Keratinocyte (primary cell): ENCODE measurements at regions not wholly inside any gene's neighbourhood (a gene's known extent, or its start where the extent isn't known, plus 50 kb on each side); places are given as distances from the start of the nearest gene placed in this dataset.
"Not testable (repeated sequence)": the region's sequence is repeated elsewhere in the genome, so short reads cannot be mapped to it uniquely, and the experiment has no call there.

Source experiments
- DNase-seq: peaks from one replicate; pipeline ENCODE4 v3.0.0-alpha.2; 2011; ENCODE audit warnings: low read depth, missing footprints, low spot score
- FAIRE-seq: peaks from 2 replicates; lab custom pipeline; 2011; peaks lifted over from hg19 to GRCh38; lab: Jason Lieb, UNC
- H2AFZ ChIP-seq: 2 replicates; pipeline ENCODE4 v1.6.0; 2012; ENCODE audit warnings: low read length, control low read depth, inconsistent platforms; ENCODE audit not compliant: control insufficient read depth
- H3K27ac ChIP-seq: 2 replicates; pipeline ENCODE4 v1.5.1; 2011; ENCODE audit warnings: low read length; ENCODE audit not compliant: control insufficient read depth, insufficient read depth
- H3K27me3 ChIP-seq: 3 replicates; pipeline ENCODE4 v1.6.0; 2011; ENCODE audit warnings: low read length; ENCODE audit not compliant: control insufficient read depth, insufficient read depth; ENCODE audit errors: extremely low read depth
- H3K36me3 ChIP-seq, 2 experiments: 2 replicates in 1 of 2; 3 replicates in 1 of 2; pipeline ENCODE4 v1.5.1; 2011; ENCODE audit warnings: low read length in 2 of 2, mild to moderate bottlenecking in 1 of 2; ENCODE audit not compliant: control insufficient read depth in 2 of 2, insufficient read depth in 2 of 2; ENCODE audit errors: extremely low read depth in 1 of 2
- H3K4me1 ChIP-seq: 3 replicates; pipeline ENCODE4 v1.5.1; 2011; ENCODE audit warnings: low read length; ENCODE audit not compliant: control insufficient read depth, insufficient read depth; ENCODE audit errors: extremely low read depth
- H3K4me2 ChIP-seq: 3 replicates; pipeline ENCODE4 v1.6.0; 2011; ENCODE audit warnings: low read depth, low read length; ENCODE audit not compliant: control insufficient read depth, insufficient read depth; ENCODE audit errors: extremely low read depth
- H3K4me3 ChIP-seq, 3 experiments: fragments of 200-600 bp in 1 of 3; sonication (generic) in 1 of 3; 2 replicates in 2 of 3; 3 replicates in 1 of 3; pipeline ENCODE4 v1.5.1; 2011 to 2016; ENCODE audit warnings: low read length in 3 of 3, mild to moderate bottlenecking in 3 of 3, control low read depth in 2 of 3, inconsistent platforms in 1 of 3, low read depth in 1 of 3, mixed read lengths in 1 of 3, mixed run types in 1 of 3, moderate library complexity in 1 of 3; ENCODE audit not compliant: control insufficient read depth in 2 of 3, insufficient read depth in 2 of 3; ENCODE audit errors: extremely low read depth in 1 of 3
- H3K79me2 ChIP-seq: 2 replicates; pipeline ENCODE4 v1.6.0; 2012; ENCODE audit warnings: low read length; ENCODE audit not compliant: control insufficient read depth, insufficient read depth
- H3K9ac ChIP-seq: 3 replicates; pipeline ENCODE4 v1.6.0; 2011; ENCODE audit warnings: low read length; ENCODE audit not compliant: control insufficient read depth, insufficient read depth; ENCODE audit errors: extremely low read depth
- H3K9me1 ChIP-seq: 3 replicates; pipeline ENCODE4 v1.6.0; 2011; ENCODE audit warnings: low read length; ENCODE audit not compliant: control insufficient read depth, insufficient read depth; ENCODE audit errors: extremely low read depth
- H3K9me3 ChIP-seq: 2 replicates; pipeline ENCODE4 v1.5.1; 2012; ENCODE audit warnings: low read depth, low read length; ENCODE audit not compliant: control insufficient read depth
- H4K20me1 ChIP-seq: 3 replicates; pipeline ENCODE4 v1.6.0; 2011; ENCODE audit warnings: low read length; ENCODE audit not compliant: control insufficient read depth, insufficient read depth; ENCODE audit errors: extremely low read depth
- CTCF ChIP-seq, 3 experiments: IDR thresholded peaks in 1 of 3; conservative IDR thresholded peaks in 1 of 3; optimal IDR thresholded peaks in 1 of 3; 2 replicates in 2 of 3; 3 replicates in 1 of 3; pipeline versions ENCODE3 to v1.5.1; 2011; ENCODE audit warnings: low read length in 3 of 3, mild to moderate bottlenecking in 3 of 3, moderate library complexity in 2 of 3, control low read depth in 1 of 3, inconsistent platforms in 1 of 3; ENCODE audit not compliant: insufficient read depth in 2 of 3; ENCODE audit errors: extremely low read depth in 1 of 3
- EZH2 ChIP-seq: IDR thresholded peaks from one replicate; pipeline ENCODE4 v1.6.1; 2012; ENCODE audit warnings: inconsistent platforms, mild to moderate bottlenecking, low read length, moderate library complexity
- dilution Hi-C: fragments of 300-500 bp; cut with MboI; formaldehyde crosslinking; loops from one replicate; pipeline ENCODE4 v1.7.0; 2020; ENCODE audit warnings: low sequenced_read_pairs; ENCODE audit not compliant: extremely low pct_ligation_motif_present

- dilution Hi-C loops, result no loop called here
- H3K36me3 ChIP-seq, result no peaks in the 10 kb centered on the region
- no peak overlapping the region for H3K4me3 ChIP-seq
- FAIRE-seq, result no peak
- H3K9me1 ChIP-seq, result no peaks in the 10 kb centered on the region
- no peaks in the 10 kb centered on the region for H3K4me1 ChIP-seq
- H3K9me3 ChIP-seq, result no peaks in the 10 kb centered on the region
- TF ChIP-seq EZH2 (no peak), CTCF (optimal IDR thresholded peaks at IDR 0.05 in 1 of 3, IDR thresholded peaks at IDR 0.05 in 1 of 3, conservative IDR thresholded peaks at IDR 0.05 in 1 of 3; ENCODE audit: extremely low read depth in 1 of 3, insufficient read depth in 2 of 3, low read length in 3 of 3) (no peak)
- H3K4me2 ChIP-seq, result no peak overlapping the region
- H3K9ac ChIP-seq, result no peak overlapping the region
- no peak for DNase-seq
- no peak overlapping the region for H2AFZ ChIP-seq
- no peak overlapping the region for H3K27ac ChIP-seq
- no peaks in the 10 kb centered on the region for H3K27me3 ChIP-seq
- no peaks in the 10 kb centered on the region for H4K20me1 ChIP-seq
- no peaks in the 10 kb centered on the region for H3K79me2 ChIP-seq
Observed at GRCh38 chr6:25157842-25158241, 121.3 kb upstream of the CARMIL1 start.

GRCh38 chr6:25160134-25160533 lies 119.0 kb upstream of the CARMIL1 start:
- H3K36me3 ChIP-seq, DNase-seq, H3K9me3 ChIP-seq, dilution Hi-C loops, H3K4me2 ChIP-seq, H3K4me3 ChIP-seq, FAIRE-seq, H4K20me1 ChIP-seq, H3K27me3 ChIP-seq, H2AFZ ChIP-seq, H3K4me1 ChIP-seq, H3K9me1 ChIP-seq, H3K27ac ChIP-seq, H3K79me2 ChIP-seq, H3K9ac ChIP-seq: not testable (repeated sequence)

- no peaks in the 10 kb centered on the region for H4K20me1 ChIP-seq
- no peak overlapping the region for H3K4me3 ChIP-seq
- dilution Hi-C loops, result no loop called here
- no peaks in the 10 kb centered on the region for H3K27me3 ChIP-seq
- no peak overlapping the region for H3K4me2 ChIP-seq
- H3K36me3 ChIP-seq, result no peaks in the 10 kb centered on the region
- H3K9me3 ChIP-seq, result no peaks in the 10 kb centered on the region
- H3K9me1 ChIP-seq, result no peaks in the 10 kb centered on the region
- no peak overlapping the region for H2AFZ ChIP-seq
- peaks cover 4% of the 10 kb centered on the region for H3K4me1 ChIP-seq
- no peak for DNase-seq
- H3K27ac ChIP-seq, result no peak overlapping the region
- H3K79me2 ChIP-seq, result no peaks in the 10 kb centered on the region
- TF ChIP-seq EZH2 (no peak), CTCF (optimal IDR thresholded peaks at IDR 0.05 in 1 of 3, IDR thresholded peaks at IDR 0.05 in 1 of 3, conservative IDR thresholded peaks at IDR 0.05 in 1 of 3; ENCODE audit: extremely low read depth in 1 of 3, insufficient read depth in 2 of 3, low read length in 3 of 3) (no peak)
- H3K9ac ChIP-seq, result no peak overlapping the region
- FAIRE-seq, result no peak
Observed at GRCh38 chr6:25165177-25165576, 114.0 kb upstream of the CARMIL1 start.
